SIG-M5 (cell line): ENCODE measurements at regions not wholly inside any gene's neighbourhood (a gene's known extent, or its start where the extent isn't known, plus 50 kb on each side); places are given as distances from the start of the nearest gene placed in this dataset.
A peak's percentile ranks its signal among the peaks of the same experiment; 100 is the strongest.
"Not testable (repeated sequence)": the region's sequence is repeated elsewhere in the genome, so short reads cannot be mapped to it uniquely, and the experiment has no call there.

Source experiments
- DNase-seq: peaks from one replicate; lab custom pipeline; 2025; lab: John Stamatoyannopoulos, UW

- DNase-seq: not testable (repeated sequence)
Observed at GRCh38 chr20:50448625-50449403, 61.4 kb upstream of the PTPN1 start.

- DNase-seq: no peak
Observed at GRCh38 chr20:50449738-50450492, 60.3 kb upstream of the PTPN1 start.

GRCh38 chr20:50450493-50450826 lies 59.7 kb upstream of the PTPN1 start:
- no peak for DNase-seq

- peak; percentile 72 for DNase-seq
Observed at GRCh38 chr20:50450881-50451752, 59.1 kb upstream of the PTPN1 start.

GRCh38 chr20:50451792-50452425 lies 58.3 kb upstream of the PTPN1 start:
- not testable (repeated sequence) for DNase-seq

- no peak for DNase-seq
Observed at GRCh38 chr20:50453533-50454244, 56.5 kb upstream of the PTPN1 start.

- DNase-seq: not testable (repeated sequence)
Observed at GRCh38 chr20:50455245-50455644, 54.9 kb upstream of the PTPN1 start.

- no peak for DNase-seq
Observed at GRCh38 chr20:50455656-50456451, 54.3 kb upstream of the PTPN1 start.

- DNase-seq: no peak
Observed at GRCh38 chr20:50456452-50457324, 53.5 kb upstream of the PTPN1 start.

- DNase-seq: no peak
Observed at GRCh38 chr20:50459124-50459918, 50.9 kb upstream of the PTPN1 start.

- no peak for DNase-seq
Observed at GRCh38 chr20:50460115-50460607, 50.0 kb upstream of the PTPN1 start.
